ENCODE measurements at regions not wholly inside any gene's neighbourhood (a gene's known extent, or its start where the extent isn't known, plus 50 kb on each side); places are given as distances from the start of the nearest gene placed in this dataset.

DNA sequence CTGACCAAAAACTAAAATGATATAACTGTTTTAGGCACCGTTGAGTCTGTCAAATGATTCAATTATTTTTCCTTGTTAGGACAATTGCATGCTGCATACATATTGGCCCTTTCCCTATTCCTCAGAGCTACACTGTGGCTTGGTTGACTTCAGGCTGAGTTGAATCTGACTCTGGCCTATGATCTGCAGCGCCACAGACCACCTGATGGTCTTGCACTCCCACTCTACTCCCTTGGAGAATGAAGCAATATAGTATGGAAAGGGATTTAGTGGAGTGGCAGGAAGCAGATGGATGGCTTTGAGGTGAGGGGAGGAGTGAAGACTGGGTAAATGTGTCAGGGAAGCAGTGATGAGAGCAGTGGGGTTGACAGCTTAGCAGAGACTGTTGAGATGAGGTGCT lies 579.0 kb upstream of the STXBP6 start:
- TF ChIP-seq, protein P1, sequence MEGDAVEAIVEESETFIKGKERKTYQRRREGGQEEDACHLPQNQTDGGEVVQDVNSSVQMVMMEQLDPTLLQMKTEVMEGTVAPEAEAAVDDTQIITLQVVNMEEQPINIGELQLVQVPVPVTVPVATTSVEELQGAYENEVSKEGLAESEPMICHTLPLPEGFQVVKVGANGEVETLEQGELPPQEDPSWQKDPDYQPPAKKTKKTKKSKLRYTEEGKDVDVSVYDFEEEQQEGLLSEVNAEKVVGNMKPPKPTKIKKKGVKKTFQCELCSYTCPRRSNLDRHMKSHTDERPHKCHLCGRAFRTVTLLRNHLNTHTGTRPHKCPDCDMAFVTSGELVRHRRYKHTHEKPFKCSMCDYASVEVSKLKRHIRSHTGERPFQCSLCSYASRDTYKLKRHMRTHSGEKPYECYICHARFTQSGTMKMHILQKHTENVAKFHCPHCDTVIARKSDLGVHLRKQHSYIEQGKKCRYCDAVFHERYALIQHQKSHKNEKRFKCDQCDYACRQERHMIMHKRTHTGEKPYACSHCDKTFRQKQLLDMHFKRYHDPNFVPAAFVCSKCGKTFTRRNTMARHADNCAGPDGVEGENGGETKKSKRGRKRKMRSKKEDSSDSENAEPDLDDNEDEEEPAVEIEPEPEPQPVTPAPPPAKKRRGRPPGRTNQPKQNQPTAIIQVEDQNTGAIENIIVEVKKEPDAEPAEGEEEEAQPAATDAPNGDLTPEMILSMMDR (IDR thresholded peaks at IDR 0.05; ENCODE audit: low read depth, low read length), result no peak
- Histone ChIP-seq H3K27ac (ENCODE audit: low read depth, low read length) (no peak overlapping the region), H3K27me3 (ENCODE audit: control insufficient read depth, insufficient read depth, low read length) (no peaks in the 10 kb centered on the region), H3K4me3 (ENCODE audit: low read depth, low read length) (no peak overlapping the region), H3K9me3 (ENCODE audit: control insufficient read depth, insufficient read depth, low read length) (peaks cover 11% of the 10 kb centered on the region; the same call in 1 of the 2 replicates)
- POLR2A ChIA-PET, result no interaction called here
- no peak for DNase-seq (ENCODE audit: low read depth, low spot score)
- CTCF ChIA-PET, result no interaction called here

DNA sequence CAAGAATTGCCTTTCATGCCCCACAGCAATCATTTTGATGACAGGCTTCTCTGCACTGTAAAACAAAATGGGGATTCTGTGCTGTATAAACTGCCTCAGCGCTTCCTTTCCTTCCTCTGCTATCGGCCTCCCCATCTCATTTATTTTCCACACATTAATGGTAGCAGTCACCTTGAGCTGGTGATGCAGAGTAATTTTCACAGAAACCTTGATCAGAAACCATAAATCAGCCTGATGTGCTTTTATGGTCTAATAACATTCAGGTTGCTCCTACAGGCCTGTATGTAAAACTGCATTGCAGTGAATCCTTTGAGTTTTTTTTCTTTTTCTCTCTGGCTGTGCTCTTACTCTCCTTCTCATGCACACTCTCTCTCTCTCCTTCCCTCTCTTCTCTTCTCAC lies 578.4 kb upstream of the STXBP6 start:
- Histone ChIP-seq H3K9me3 (ENCODE audit: control insufficient read depth, insufficient read depth, low read length) (peaks cover 11% of the 10 kb centered on the region; the same call in 1 of the 2 replicates), H3K27ac (ENCODE audit: low read depth, low read length) (no peak overlapping the region), H3K4me3 (ENCODE audit: low read depth, low read length) (no peak overlapping the region), H3K27me3 (ENCODE audit: control insufficient read depth, insufficient read depth, low read length) (no peaks in the 10 kb centered on the region)
- TF ChIP-seq, protein P1 (IDR thresholded peaks at IDR 0.05; ENCODE audit: low read depth, low read length), result no peak
- no peak for DNase-seq (ENCODE audit: low read depth, low spot score)
- POLR2A ChIA-PET, result no interaction called here
- CTCF ChIA-PET, result no interaction called here

DNA sequence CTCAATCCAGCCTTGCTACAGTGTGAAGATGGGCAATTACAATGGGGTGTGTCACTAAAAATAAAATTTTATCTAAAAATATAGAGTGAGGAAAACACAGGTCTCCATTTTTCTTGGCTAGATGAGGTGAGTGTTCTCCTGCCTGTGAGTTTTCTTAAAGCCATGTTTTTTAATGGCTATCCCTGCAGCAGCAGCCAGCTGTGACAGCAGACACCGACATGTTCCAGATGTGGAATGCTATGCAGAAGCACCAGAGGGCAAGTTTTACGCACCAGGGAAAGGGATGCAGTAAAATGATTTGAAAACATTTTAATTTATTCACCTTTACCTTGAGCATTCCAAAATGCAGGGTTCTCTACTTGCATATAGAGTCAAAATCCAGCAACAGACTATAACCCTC lies 577.0 kb upstream of the STXBP6 start:
- peaks cover 11% of the 10 kb centered on the region; the same call in 1 of the 2 replicates for H3K9me3 ChIP-seq (ENCODE audit: control insufficient read depth, insufficient read depth, low read length)
- H3K4me3 ChIP-seq (ENCODE audit: low read depth, low read length), result no peak overlapping the region
- no peak for DNase-seq (ENCODE audit: low read depth, low spot score)
- ChIA-PET POLR2A (no interaction called here), CTCF (no interaction called here)
- TF ChIP-seq, protein P1 (IDR thresholded peaks at IDR 0.05; ENCODE audit: low read depth, low read length), result no peak
- H3K27ac ChIP-seq (ENCODE audit: low read depth, low read length), result no peak overlapping the region
- H3K27me3 ChIP-seq (ENCODE audit: control insufficient read depth, insufficient read depth, low read length), result no peaks in the 10 kb centered on the region

DNA sequence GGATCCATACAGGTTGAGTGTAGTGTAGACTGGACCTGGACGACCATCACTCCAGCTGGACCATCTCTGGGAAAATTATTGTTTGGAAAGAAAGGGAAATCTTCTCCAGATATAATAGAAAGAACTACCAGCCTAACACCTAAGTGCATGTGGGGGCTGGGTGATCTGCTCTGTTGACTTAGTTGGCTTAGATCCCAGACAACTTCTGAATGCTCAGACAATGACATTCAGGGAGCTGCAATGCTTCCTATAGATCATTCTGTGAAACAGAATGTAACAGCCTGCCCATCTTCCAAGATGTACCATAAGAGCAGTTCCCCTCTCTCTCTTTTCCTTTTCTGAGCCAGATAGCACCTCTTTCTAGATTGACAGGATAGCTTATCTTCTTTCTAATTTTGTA lies 572.8 kb upstream of the STXBP6 start:
- Histone ChIP-seq H3K27ac (ENCODE audit: low read depth, low read length) (no peak overlapping the region), H3K27me3 (ENCODE audit: control insufficient read depth, insufficient read depth, low read length) (no peaks in the 10 kb centered on the region), H3K9me3 (ENCODE audit: control insufficient read depth, insufficient read depth, low read length) (peaks cover 9% of the 10 kb centered on the region; the same call in 1 of the 2 replicates), H3K4me3 (ENCODE audit: low read depth, low read length) (no peak overlapping the region)
- POLR2A ChIA-PET, result no interaction called here
- TF ChIP-seq, protein P1 (IDR thresholded peaks at IDR 0.05; ENCODE audit: low read depth, low read length), result no peak
- CTCF ChIA-PET, result no interaction called here
- DNase-seq (ENCODE audit: low read depth, low spot score), result no peak

DNA sequence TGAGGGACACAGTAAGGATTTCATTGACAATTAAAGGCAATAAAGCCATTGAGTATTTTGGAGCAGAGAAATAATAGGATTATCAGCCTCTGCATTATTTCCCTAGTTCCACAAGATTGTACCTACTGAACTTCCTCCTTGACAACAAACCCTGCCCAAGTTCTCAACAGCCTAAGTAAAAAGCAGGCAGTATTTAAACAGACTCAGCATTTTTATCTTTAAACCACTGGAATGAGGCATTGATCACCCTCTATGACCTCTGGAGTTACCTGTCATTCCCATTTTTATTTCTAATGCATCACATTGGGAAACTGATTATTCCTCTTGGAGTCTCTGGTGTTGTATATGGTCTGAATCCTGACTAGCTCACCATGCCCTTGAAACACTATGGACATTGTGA lies 570.6 kb upstream of the STXBP6 start:
- H3K27me3 ChIP-seq (ENCODE audit: control insufficient read depth, insufficient read depth, low read length), result no peaks in the 10 kb centered on the region
- H3K9me3 ChIP-seq (ENCODE audit: control insufficient read depth, insufficient read depth, low read length), result peaks cover 14% of the 10 kb centered on the region
- CTCF ChIA-PET, result no interaction called here
- POLR2A ChIA-PET, result no interaction called here
- no peak overlapping the region for H3K27ac ChIP-seq (ENCODE audit: low read depth, low read length)
- no peak overlapping the region for H3K4me3 ChIP-seq (ENCODE audit: low read depth, low read length)
- TF ChIP-seq, protein P1 (IDR thresholded peaks at IDR 0.05; ENCODE audit: low read depth, low read length), result no peak
- no peak for DNase-seq (ENCODE audit: low read depth, low spot score)

Data from AG04450 (cell line).